GM23248 (cell line): ENCODE measurements at regions not wholly inside any gene's neighbourhood (a gene's known extent, or its start where the extent isn't known, plus 50 kb on each side); places are given as distances from the start of the nearest gene placed in this dataset.

Source experiments
- DNase-seq: peaks from one replicate; pipeline ENCODE4 v3.0.0-alpha.2; 2015
- H2AFZ ChIP-seq: fragments of 200-600 bp; sonication (generic); 2 replicates; pipeline ENCODE4 v1.6.1; 2016; ENCODE audit warnings: antibody characterized with exemption
- H3F3A ChIP-seq: fragments of 200-600 bp; sonication (generic); 2 replicates; pipeline ENCODE4 v1.6.1; 2016; ENCODE audit warnings: mild to moderate bottlenecking, antibody characterized with exemption, mixed run types; ENCODE audit not compliant: insufficient read depth
- H3K27ac ChIP-seq: fragments of 200-600 bp; sonication (generic); 2 replicates; pipeline ENCODE4 v1.5.1; 2016; ENCODE audit warnings: mild to moderate bottlenecking
- H3K27me3 ChIP-seq: fragments of 200-600 bp; sonication (generic); replicated peaks from 2 replicates; pipeline ENCODE4 v1.6.1; 2016; ENCODE audit warnings: mild to moderate bottlenecking; ENCODE audit not compliant: insufficient read depth
- H3K36me3 ChIP-seq: fragments of 200-600 bp; sonication (generic); 2 replicates; pipeline ENCODE4 v1.6.1; 2016; ENCODE audit warnings: low read depth, mild to moderate bottlenecking
- H3K4me1 ChIP-seq: fragments of 200-600 bp; sonication (generic); 2 replicates; pipeline ENCODE4 v1.6.1; 2016; ENCODE audit warnings: mild to moderate bottlenecking; ENCODE audit not compliant: insufficient read depth
- H3K4me2 ChIP-seq: fragments of 200-600 bp; sonication (generic); one replicate; pipeline ENCODE4 v1.6.1; 2016; ENCODE audit warnings: mild to moderate bottlenecking; ENCODE audit not compliant: unreplicated experiment
- H3K4me3 ChIP-seq: fragments of 200-600 bp; sonication (generic); 2 replicates; pipeline ENCODE4 v1.5.1; 2016; ENCODE audit warnings: mild to moderate bottlenecking
- H3K79me2 ChIP-seq: fragments of 200-600 bp; sonication (generic); 2 replicates; pipeline ENCODE4 v1.6.1; 2016; ENCODE audit warnings: mild to moderate bottlenecking; ENCODE audit not compliant: insufficient read depth
- H3K9ac ChIP-seq: fragments of 200-600 bp; sonication (generic); 2 replicates; pipeline ENCODE4 v1.6.1; 2016; ENCODE audit warnings: mild to moderate bottlenecking
- H3K9me2 ChIP-seq: fragments of 200-600 bp; sonication (generic); 2 replicates; pipeline ENCODE4 v1.6.1; 2016; ENCODE audit warnings: mixed run types, mild to moderate bottlenecking, moderate library complexity; ENCODE audit not compliant: insufficient read depth
- H3K9me3 ChIP-seq: fragments of 200-600 bp; sonication (generic); one replicate; pipeline ENCODE4 v1.6.1; 2017; ENCODE audit warnings: low read depth
- H4K20me1 ChIP-seq: fragments of 200-600 bp; sonication (generic); 2 replicates; pipeline ENCODE4 v1.6.0; 2016; ENCODE audit not compliant: insufficient read depth
- EZH2 ChIP-seq: fragments of 200-600 bp; sonication (generic); IDR thresholded peaks from 2 replicates; pipeline ENCODE4 v1.6.1; 2018; ENCODE audit warnings: antibody characterized with exemption, mild to moderate bottlenecking; ENCODE audit not compliant: insufficient read depth, poor library complexity, severe bottlenecking
- EZH2phosphoT487 ChIP-seq: fragments of 200-600 bp; sonication (generic); IDR thresholded peaks from 2 replicates; pipeline ENCODE4 v1.6.1; 2018; ENCODE audit warnings: antibody characterized with exemption, moderate library complexity, mild to moderate bottlenecking, low read depth; ENCODE audit not compliant: insufficient read depth
- WGBS, 2 experiments: methylation state at CpG; one replicate each; pipeline ENCODE4 v1.1.6; 2015 to 2017; ENCODE audit warnings: low lambda C conversion rate in 2 of 2, low coverage in 1 of 2; ENCODE audit errors: missing lambda C conversion rate in 2 of 2; 5-methylcytosine and 5-hydroxymethylcytosine counted together
- in situ Hi-C: fragments of 300-500 bp; cut with MboI; formaldehyde crosslinking; loops from 2 replicates; pipeline ENCODE4 v1.15.0; 2020

GRCh38 chr12:92597997-92598396 lies 104.8 kb upstream of the PLEKHG7 start:
- no peaks in the 10 kb centered on the region for H3K36me3 ChIP-seq
- TF ChIP-seq EZH2phosphoT487 (no peak), EZH2 (no peak)
- no peaks in the 10 kb centered on the region for H3K27me3 ChIP-seq
- no peak overlapping the region for H2AFZ ChIP-seq
- no peak overlapping the region for H3K4me2 ChIP-seq
- peak overlapping the region; percentile 49 for H3K27ac ChIP-seq
- H3K9me2 ChIP-seq, result no peaks in the 10 kb centered on the region
- no peaks in the 10 kb centered on the region for H3K79me2 ChIP-seq
- H4K20me1 ChIP-seq, result no peaks in the 10 kb centered on the region
- 0% methylated on average over 1 of the region's 1 CpG for WGBS, 2 experiments
- peaks cover 58% of the 10 kb centered on the region for H3K4me1 ChIP-seq
- H3K9me3 ChIP-seq, result no peaks in the 10 kb centered on the region
- H3F3A ChIP-seq, result peaks cover 52% of the 10 kb centered on the region
- in situ Hi-C loops, result no loop called here
- H3K4me3 ChIP-seq, result no peak overlapping the region
- H3K9ac ChIP-seq, result no peak overlapping the region
- peak; percentile 84 for DNase-seq

- H3K9ac ChIP-seq, result no peak overlapping the region
- in situ Hi-C loops, result no loop called here
- 73 to 77% methylated on average over 2 of the region's 2 CpGs for WGBS, 2 experiments
Measured at GRCh38 chr12:92597118-92597517, 105.7 kb upstream of the PLEKHG7 start.

GRCh38 chr12:92596383-92596782 lies 106.4 kb upstream of the PLEKHG7 start:
- peak overlapping the region; percentile 56 for H2AFZ ChIP-seq
- no peaks in the 10 kb centered on the region for H3K9me3 ChIP-seq
- H3K9me2 ChIP-seq, result no peaks in the 10 kb centered on the region
- TF ChIP-seq EZH2, result no peak
- no peak for TF ChIP-seq EZH2phosphoT487
- no peaks in the 10 kb centered on the region for H4K20me1 ChIP-seq
- peak overlapping the region; percentile 51 for H3K4me2 ChIP-seq
- in situ Hi-C loops, result no loop called here
- peaks cover 48% of the 10 kb centered on the region for H3K4me1 ChIP-seq
- no peak overlapping the region for H3K4me3 ChIP-seq
- H3K27ac ChIP-seq, result peak overlapping the region; percentile 49
- DNase-seq, result peak; percentile 69
- H3K79me2 ChIP-seq, result no peaks in the 10 kb centered on the region
- no peaks in the 10 kb centered on the region for H3K27me3 ChIP-seq
- no peaks in the 10 kb centered on the region for H3K36me3 ChIP-seq
- WGBS, 2 experiments, result 28 to 29% methylated on average over 7 of the region's 7 CpGs
- peaks cover 35% of the 10 kb centered on the region for H3F3A ChIP-seq
- no peak overlapping the region for H3K9ac ChIP-seq

More at GRCh38 chr12:92597118-92597517, 105.7 kb upstream of the PLEKHG7 start:
- DNase-seq, result no peak
- H2AFZ ChIP-seq, result no peak overlapping the region
- H3K36me3 ChIP-seq, result no peaks in the 10 kb centered on the region
- no peaks in the 10 kb centered on the region for H3K9me3 ChIP-seq
- no peak for TF ChIP-seq EZH2
- H4K20me1 ChIP-seq, result no peaks in the 10 kb centered on the region
- peaks cover 51% of the 10 kb centered on the region for H3K4me1 ChIP-seq
- no peaks in the 10 kb centered on the region for H3K79me2 ChIP-seq
- H3F3A ChIP-seq, result peaks cover 43% of the 10 kb centered on the region
- H3K4me3 ChIP-seq, result no peak overlapping the region
- H3K27ac ChIP-seq, result peak overlapping the region; percentile 49
- no peaks in the 10 kb centered on the region for H3K27me3 ChIP-seq
- H3K9me2 ChIP-seq, result no peaks in the 10 kb centered on the region
- no peak overlapping the region for H3K4me2 ChIP-seq

- no peak overlapping the region for H2AFZ ChIP-seq
- H3K9me2 ChIP-seq, result no peaks in the 10 kb centered on the region
- H3K4me1 ChIP-seq, result peaks cover 48% of the 10 kb centered on the region
- WGBS, 2 experiments, result 90 to 93% methylated on average over 1 of the region's 1 CpG
- DNase-seq, result no peak
- H3K27ac ChIP-seq, result peak overlapping the region; percentile 49
- in situ Hi-C loops, result no loop called here
- H3K4me3 ChIP-seq, result no peak overlapping the region
- peaks cover 34% of the 10 kb centered on the region for H3F3A ChIP-seq
- no peaks in the 10 kb centered on the region for H4K20me1 ChIP-seq
- H3K27me3 ChIP-seq, result no peaks in the 10 kb centered on the region
- H3K9ac ChIP-seq, result no peak overlapping the region
- no peaks in the 10 kb centered on the region for H3K36me3 ChIP-seq
- H3K4me2 ChIP-seq, result no peak overlapping the region
- no peaks in the 10 kb centered on the region for H3K9me3 ChIP-seq
- H3K79me2 ChIP-seq, result no peaks in the 10 kb centered on the region
- TF ChIP-seq EZH2 (no peak), EZH2phosphoT487 (no peak)
Measured at GRCh38 chr12:92595663-92596062, 107.1 kb upstream of the PLEKHG7 start.
